ENCODE measurements at regions not wholly inside any gene's neighbourhood (a gene's known extent, or its start where the extent isn't known, plus 50 kb on each side); places are given as distances from the start of the nearest gene placed in this dataset.

GRCh38 chr2:120558847-120559246 lies 176.8 kb upstream of the GLI2 start:
- no peak for DNase-seq

DNA sequence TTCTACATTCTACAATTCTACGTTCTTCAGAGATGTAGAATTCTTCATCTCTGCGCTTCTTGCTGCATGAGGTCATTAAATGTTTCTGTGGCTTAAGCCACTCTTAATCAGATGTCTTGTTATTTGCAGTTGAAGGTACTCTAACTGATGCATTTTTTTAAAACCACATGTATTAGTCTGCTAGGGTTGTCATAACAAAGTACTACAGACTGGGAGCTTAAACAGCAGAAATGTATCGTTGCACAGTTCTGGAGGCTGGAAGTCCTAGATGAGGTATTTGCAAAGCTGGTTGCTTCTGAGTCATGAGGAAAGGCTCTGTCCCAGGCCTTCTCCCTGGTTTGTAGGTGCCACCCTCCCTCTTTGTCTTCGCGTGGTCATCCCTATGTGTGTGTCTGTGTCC lies 176.3 kb upstream of the GLI2 start:
- peak; percentile 90 for DNase-seq

DNA sequence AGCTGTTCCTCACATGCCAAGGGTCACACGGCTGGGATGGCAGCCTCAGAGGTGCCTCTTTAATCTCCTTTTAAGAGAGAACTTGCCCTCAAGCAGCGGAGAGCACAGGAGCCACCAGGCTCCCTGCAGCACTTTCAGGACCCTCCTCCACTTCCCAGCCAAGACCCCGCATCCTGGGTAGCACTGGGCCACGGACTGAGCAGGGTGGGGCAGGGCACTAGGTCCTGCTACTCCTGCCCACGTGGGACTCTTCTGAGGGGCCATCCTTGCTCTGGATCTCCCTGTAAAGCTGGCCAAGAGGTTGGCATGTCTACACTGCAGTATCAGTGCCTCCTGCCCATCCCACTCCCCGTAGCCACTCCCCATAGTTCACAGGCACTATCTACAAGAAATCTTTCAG lies 175.3 kb upstream of the GLI2 start:
- no peak for DNase-seq

DNA sequence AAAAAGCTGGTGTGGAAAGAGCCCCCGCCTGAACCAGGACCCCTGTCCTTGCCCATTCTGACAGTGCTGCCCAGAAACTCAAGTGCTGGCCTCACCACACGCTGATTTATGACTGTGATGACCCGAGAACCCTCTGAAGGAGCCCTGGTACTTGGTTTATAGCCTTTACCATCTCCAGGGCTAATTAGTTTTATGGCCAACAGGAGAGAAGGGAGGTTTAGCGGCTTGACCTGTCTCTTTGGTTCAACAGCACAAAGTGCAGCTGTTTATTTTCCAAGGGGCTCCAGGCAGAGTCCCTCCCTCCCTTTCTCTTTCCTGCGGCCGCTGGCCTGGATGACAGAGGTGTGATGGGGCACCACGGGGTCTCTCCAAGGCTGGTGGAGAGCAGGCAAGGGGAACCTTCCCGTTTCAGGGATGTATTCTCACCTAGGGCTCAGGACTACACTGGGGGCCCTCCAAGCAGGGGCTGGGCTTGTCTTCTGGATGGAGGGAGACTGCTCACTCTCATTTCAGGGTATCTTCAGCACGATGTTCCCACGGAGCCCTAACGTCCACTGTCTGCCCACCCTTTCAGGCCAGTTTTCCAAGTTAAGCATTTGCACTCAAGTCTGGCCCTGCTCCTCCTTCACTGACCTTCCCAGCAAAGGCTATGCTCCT lies 174.2 kb upstream of the GLI2 start:
- no peak for DNase-seq

GRCh38 chr2:120562218-120563005 lies 173.3 kb upstream of the GLI2 start:
- no peak for DNase-seq

DNA sequence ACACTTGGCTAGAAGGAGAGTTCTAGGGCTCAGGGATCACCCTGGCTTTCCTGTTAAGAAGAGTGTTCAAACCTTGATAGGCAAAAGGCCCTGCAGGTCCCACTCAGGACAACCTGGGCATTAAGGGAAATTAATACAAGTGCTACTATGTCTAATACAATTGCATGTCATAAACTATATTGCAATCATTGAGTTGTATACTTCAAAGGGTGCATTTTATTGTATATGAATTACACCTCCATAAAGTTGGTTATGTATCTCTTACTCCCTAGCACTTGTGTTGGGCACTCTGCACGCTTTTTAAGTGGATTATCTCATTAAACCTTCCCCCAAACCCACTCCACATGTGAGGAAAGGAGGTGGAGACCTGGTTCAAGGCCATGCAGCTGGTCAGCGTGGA lies 172.1 kb upstream of the GLI2 start:
- no peak for DNase-seq

- no peak for DNase-seq
Observed at GRCh38 chr2:120564213-120565094, 171.2 kb upstream of the GLI2 start.

GRCh38 chr2:120565095-120565460 lies 170.6 kb upstream of the GLI2 start:
- no peak for DNase-seq

GRCh38 chr2:120565929-120566328 lies 169.7 kb upstream of the GLI2 start:
- no peak for DNase-seq

GRCh38 chr2:120566331-120567035 lies 169.2 kb upstream of the GLI2 start:
- DNase-seq: peak; percentile 34

GRCh38 chr2:120567128-120567527 lies 168.5 kb upstream of the GLI2 start:
- DNase-seq: no peak

DNA sequence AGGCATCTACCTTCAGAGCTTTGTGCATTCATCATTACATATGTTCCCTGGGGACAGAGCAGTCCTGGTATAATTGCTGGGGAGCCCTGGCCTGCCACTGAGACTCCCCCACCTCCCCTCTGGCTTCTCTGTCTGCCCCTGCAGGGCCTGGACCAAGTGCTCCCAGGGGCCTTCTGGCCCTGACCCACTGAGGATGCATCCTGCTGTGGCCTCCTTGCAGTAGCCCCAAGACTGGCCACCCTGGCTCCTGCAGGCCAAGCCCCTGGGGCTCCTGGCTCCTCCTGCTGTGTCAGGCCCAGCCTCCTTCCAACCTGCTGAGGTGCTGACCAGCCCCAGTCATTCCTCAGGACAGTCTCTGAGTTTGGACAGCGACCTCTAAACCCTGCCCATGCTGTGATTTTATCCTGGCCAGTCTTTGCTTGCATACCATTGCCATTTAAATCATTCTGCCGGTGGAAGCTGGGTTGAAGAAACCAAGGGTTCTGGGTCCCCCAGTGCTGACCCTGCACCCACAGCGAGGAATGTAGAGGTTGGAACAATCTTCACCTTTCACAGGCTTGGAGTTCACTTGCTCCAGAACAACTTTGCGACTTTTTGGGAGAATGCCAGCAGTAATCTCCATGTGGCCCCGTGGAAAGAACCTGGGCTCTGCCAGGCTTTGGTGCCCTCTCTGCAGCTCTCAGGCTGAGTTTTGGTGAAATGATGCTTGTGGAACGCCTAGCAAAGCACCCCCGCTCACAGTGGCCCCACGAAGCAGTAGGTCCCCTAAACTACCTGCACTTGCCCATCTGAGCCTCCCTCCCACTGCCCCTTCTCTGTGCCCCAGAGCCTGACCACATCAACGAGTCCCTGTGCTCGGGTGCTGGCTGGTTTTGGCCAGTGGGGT lies 167.3 kb upstream of the GLI2 start:
- DNase-seq: no peak

- DNase-seq: no peak
Observed at GRCh38 chr2:120568975-120569268, 166.7 kb upstream of the GLI2 start.

- DNase-seq: no peak
Observed at GRCh38 chr2:120570001-120570400, 165.7 kb upstream of the GLI2 start.

DNA sequence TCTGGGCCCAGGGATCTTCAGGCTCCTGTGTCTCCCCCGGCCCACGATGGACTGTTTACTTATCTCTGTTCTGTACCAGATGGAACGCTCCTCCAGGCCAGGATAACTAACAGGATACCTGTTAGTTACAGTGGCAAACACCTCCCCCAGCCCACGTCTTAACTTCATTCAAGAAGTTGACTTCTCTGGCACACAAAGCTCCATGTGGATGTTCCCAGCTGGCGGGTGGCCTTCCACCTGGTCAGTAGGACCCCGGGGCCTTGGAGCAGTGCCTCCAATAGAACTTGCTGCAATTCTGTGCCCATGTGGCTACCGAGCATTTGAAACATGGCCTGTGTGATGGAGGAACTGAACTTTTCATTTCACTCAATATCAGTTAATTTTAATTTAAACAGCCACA lies 165.1 kb upstream of the GLI2 start:
- DNase-seq: no peak

GRCh38 chr2:120571015-120571728 lies 164.5 kb upstream of the GLI2 start:
- no peak for DNase-seq

DNA sequence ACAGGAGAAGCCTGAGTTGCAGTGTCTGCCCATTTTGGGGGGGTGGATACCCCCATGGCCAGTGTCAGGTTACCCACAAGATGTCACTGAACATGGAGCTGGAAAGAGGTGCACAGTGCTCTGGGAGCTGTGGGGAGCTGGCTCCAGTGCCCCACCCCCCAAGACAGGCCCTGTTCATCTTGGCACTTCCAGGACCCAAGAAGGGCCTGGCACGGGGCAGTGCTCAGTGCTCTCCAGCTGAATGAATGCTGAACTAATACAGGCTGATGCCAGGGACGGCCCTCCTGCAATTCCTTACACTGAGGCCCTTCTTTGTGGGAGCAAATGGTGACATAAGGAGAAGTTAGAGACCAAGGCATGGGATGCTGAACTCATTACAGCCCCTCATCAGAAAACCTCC lies 163.4 kb upstream of the GLI2 start:
- no peak for DNase-seq

DNA sequence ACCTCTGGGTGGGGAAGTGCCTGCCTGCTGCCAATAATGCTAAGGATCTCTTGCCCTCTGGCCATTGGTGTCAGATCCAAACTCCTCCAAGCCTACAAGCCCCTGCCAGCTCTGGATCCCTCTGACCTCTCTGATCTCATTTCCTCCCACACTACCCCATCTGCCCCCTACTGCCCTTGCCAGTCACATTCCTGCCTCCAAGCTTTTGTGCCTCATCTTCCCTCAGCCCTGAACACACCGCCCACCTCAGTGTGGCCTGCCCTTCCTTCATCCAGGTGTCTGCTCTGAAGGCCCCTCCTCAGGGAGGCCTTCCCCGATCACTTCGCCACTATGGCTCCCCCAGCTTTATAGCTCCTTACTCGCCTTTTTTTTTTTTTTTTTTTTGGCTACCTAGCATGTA lies 161.0 kb upstream of the GLI2 start:
- no peak for DNase-seq

- DNase-seq: no peak
Observed at GRCh38 chr2:120575966-120576365, 159.7 kb upstream of the GLI2 start.

GRCh38 chr2:120576509-120577474 lies 158.9 kb upstream of the GLI2 start:
- no peak for DNase-seq

Data from amniotic stem cell (primary cell).